GM21737 (cell line): ENCODE measurements at regions not wholly inside any gene's neighbourhood (a gene's known extent, or its start where the extent isn't known, plus 50 kb on each side); places are given as distances from the start of the nearest gene placed in this dataset.
A peak's percentile ranks its signal among the peaks of the same experiment; 100 is the strongest.
"Not testable (repeated sequence)": the region's sequence is repeated elsewhere in the genome, so short reads cannot be mapped to it uniquely, and the experiment has no call there.

Source experiments
- ATAC-seq: cut with Tn5 transposase; IDR thresholded peaks from one replicate; pipeline ENCODE4 v1.9.1; 2021; ENCODE audit warnings: mild to moderate bottlenecking, moderate library complexity; ENCODE audit not compliant: unreplicated experiment

- no peak for ATAC-seq
Measured at GRCh38 chr7:113402482-113402881, 284.1 kb upstream of the SMIM30 start.

- ATAC-seq, result no peak
Measured at GRCh38 chr7:113402005-113402404, 283.7 kb upstream of the SMIM30 start.

GRCh38 chr7:113394856-113395255 is 276.5 kb upstream of the SMIM30 start:
- ATAC-seq, result no peak

- ATAC-seq, result no peak
Measured at GRCh38 chr7:113392841-113393540, 274.6 kb upstream of the SMIM30 start.

GRCh38 chr7:113392421-113392820 is 274.1 kb upstream of the SMIM30 start:
- no peak for ATAC-seq

- no peak for ATAC-seq
Measured at GRCh38 chr7:113389112-113389646, 270.8 kb upstream of the SMIM30 start.

GRCh38 chr7:113383638-113384037 is 265.3 kb upstream of the SMIM30 start:
- ATAC-seq, result no peak

- ATAC-seq, result no peak
Measured at GRCh38 chr7:113379746-113380145, 261.4 kb upstream of the SMIM30 start.

- no peak for ATAC-seq
Measured at GRCh38 chr7:113374955-113375354, 256.6 kb upstream of the SMIM30 start.

- ATAC-seq, result no peak
Measured at GRCh38 chr7:113373863-113374262, 255.5 kb upstream of the SMIM30 start.

GRCh38 chr7:113371416-113372043 is 253.2 kb upstream of the SMIM30 start:
- no peak for ATAC-seq

GRCh38 chr7:113370910-113371309 is 252.6 kb upstream of the SMIM30 start:
- ATAC-seq, result no peak

GRCh38 chr7:113368256-113368655 is 249.9 kb upstream of the SMIM30 start:
- ATAC-seq, result no peak

GRCh38 chr7:113367041-113367586 is 248.8 kb upstream of the SMIM30 start:
- no peak for ATAC-seq

- no peak for ATAC-seq
Measured at GRCh38 chr7:113366122-113366521, 247.8 kb upstream of the SMIM30 start.

- ATAC-seq, result no peak
Measured at GRCh38 chr7:113349339-113349738, 231.0 kb upstream of the SMIM30 start.

- no peak for ATAC-seq
Measured at GRCh38 chr7:113339661-113340060, 221.3 kb upstream of the SMIM30 start.

- peak; percentile 76 for ATAC-seq
Measured at GRCh38 chr7:113338071-113338696, 219.8 kb upstream of the SMIM30 start.

GRCh38 chr7:113336838-113337237 is 218.5 kb upstream of the SMIM30 start:
- ATAC-seq, result not testable (repeated sequence)

- no peak for ATAC-seq
Measured at GRCh38 chr7:113331155-113331898, 213.0 kb upstream of the SMIM30 start.

- ATAC-seq, result no peak
Measured at GRCh38 chr7:113321201-113321600, 202.8 kb upstream of the SMIM30 start.
